ENCODE measurements at regions not wholly inside any gene's neighbourhood (a gene's known extent, or its start where the extent isn't known, plus 50 kb on each side); places are given as distances from the start of the nearest gene placed in this dataset.
A peak's percentile ranks its signal among the peaks of the same experiment; 100 is the strongest.
"Not testable (repeated sequence)": the region's sequence is repeated elsewhere in the genome, so short reads cannot be mapped to it uniquely, and the experiment has no call there.

- DNase-seq (ENCODE audit: low read depth) = no peak
- H3K4me3 ChIP-seq (replicated peaks; ENCODE audit: low read depth, low read length) = no peak overlapping the region
- TF ChIP-seq CTCF (IDR thresholded peaks at IDR 0.05; ENCODE audit: low read length, missing control alignments) = no peak
Measured at GRCh38 chr5:67870662-67871061, 344.9 kb upstream of the PIK3R1 start.

- H3K4me3 ChIP-seq (replicated peaks; ENCODE audit: low read depth, low read length); DNase-seq (ENCODE audit: low read depth): not testable (repeated sequence)
Measured at GRCh38 chr5:67864335-67864734, 351.2 kb upstream of the PIK3R1 start.

DNA sequence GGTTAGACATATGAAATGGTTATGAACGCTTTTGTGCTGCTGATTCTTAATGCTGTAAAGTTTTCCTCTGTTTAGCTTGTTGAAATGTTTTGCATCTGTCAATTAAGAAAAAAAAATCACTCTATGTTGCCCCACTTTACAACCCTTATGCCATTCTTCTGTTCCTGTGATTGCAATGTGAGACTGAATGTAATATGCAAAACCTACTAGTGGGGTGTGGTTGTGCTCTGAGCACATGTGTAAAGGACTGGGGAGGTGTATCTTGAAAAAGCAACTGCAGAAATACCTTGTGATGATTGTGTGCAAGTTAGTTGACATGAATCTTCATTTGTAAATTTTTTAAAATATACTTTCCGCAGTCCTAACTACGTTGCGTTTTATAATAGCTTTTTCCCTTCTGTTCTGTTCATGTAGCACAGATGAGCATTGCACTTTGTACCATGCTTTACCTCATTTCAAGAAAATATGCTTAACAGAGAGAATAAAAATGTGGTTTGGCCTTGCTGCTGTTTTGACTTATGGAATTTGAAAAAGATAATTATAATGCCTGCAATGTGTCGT is 357.0 kb upstream of the PIK3R1 start:
- TF ChIP-seq CTCF (IDR thresholded peaks at IDR 0.05; ENCODE audit: low read length, missing control alignments) = no peak
- no peak overlapping the region for H3K4me3 ChIP-seq (replicated peaks; ENCODE audit: low read depth, low read length)
- no peak for DNase-seq (ENCODE audit: low read depth)

GRCh38 chr5:67857502-67857901 is 358.1 kb upstream of the PIK3R1 start:
- H3K4me3 ChIP-seq (replicated peaks; ENCODE audit: low read depth, low read length) = no peak overlapping the region
- no peak for TF ChIP-seq CTCF (IDR thresholded peaks at IDR 0.05; ENCODE audit: low read length, missing control alignments)
- no peak for DNase-seq (ENCODE audit: low read depth)

DNA sequence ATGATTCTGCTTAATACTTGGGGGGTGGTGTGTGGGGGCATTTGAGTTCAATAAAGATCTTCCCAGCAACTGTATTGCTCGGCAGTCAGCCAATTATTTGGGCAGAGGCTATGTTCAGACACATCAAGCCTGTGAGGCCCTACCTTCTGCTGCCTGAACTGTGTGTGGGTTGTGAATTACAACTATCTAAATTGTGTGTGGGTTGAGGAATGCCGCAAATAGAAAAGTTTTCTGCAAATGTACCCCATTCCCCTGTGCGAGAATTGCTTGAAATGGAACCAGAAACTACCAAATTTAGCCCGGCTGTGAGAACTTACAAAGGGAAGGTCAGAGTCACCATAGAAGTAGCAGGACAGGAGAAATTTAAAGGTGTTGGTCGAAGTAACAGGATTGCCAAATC is 360.0 kb upstream of the PIK3R1 start:
- DNase-seq (ENCODE audit: low read depth) = no peak
- TF ChIP-seq CTCF (IDR thresholded peaks at IDR 0.05; ENCODE audit: low read length, missing control alignments) = no peak
- no peak overlapping the region for H3K4me3 ChIP-seq (replicated peaks; ENCODE audit: low read depth, low read length)

DNA sequence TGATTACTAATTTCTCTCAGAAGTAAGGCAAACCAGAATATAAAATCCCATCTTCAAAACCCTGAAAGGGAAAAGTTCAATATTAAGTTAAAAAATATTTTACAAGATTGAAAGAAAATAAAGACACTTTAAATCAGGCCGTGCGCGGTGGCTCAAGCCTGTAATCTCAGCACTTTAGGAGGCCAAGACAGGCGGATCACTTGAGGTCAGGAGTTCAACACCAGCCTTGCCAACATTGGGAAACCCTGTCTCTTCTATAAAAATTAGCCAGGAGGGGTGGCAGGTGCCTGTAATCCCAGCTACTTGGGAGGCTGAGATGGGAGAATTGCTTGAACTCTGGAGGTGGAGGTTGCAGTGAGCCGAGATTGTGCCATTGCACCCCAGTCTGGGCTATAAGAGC is 364.6 kb upstream of the PIK3R1 start:
- DNase-seq (ENCODE audit: low read depth); H3K4me3 ChIP-seq (replicated peaks; ENCODE audit: low read depth, low read length): not testable (repeated sequence)

DNA sequence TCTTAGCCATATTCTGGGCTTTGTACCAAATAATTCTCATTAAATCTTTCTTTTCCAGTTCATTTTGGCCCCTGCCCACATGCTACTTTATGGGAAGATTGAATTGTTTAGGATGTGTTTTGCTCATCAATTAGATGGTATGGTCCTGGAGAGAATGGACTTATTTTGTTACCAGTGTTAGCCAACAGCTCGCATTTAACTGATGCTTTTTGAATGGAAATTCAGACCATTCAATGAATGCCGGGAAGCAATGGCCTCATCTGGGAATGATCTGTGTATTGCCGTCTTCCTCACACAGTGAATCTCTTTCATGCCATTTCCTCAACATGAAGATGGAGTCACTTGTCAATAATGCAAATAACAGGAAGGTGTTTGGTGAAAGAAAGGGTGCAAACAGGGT is 370.6 kb upstream of the PIK3R1 start:
- no peak for DNase-seq (ENCODE audit: low read depth)
- H3K4me3 ChIP-seq (replicated peaks; ENCODE audit: low read depth, low read length) = no peak overlapping the region
- no peak for TF ChIP-seq CTCF (IDR thresholded peaks at IDR 0.05; ENCODE audit: low read length, missing control alignments)

DNA sequence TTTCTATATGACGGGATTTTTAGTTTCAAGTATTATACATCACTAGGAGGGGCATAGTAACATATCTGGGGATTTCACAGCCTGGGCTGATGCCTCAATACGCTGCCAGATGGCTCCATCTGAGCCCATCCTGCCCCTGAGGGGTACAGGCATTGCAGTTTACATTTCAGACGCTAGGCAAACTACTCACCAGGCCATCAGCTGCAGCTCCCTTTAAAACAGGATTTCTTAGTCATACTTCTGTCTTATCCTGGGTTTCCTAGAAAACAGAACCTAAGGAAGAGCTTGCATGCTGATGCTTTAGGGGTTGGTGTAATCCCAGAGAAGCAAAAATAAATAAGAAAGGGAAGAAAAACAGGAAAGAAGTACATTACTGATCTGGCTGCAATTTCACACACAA is 372.8 kb upstream of the PIK3R1 start:
- DNase-seq (ENCODE audit: low read depth) = peak; percentile 47
- peak; percentile 49 for TF ChIP-seq CTCF (IDR thresholded peaks at IDR 0.05; ENCODE audit: low read length, missing control alignments)
- H3K4me3 ChIP-seq (replicated peaks; ENCODE audit: low read depth, low read length) = no peak overlapping the region

- H3K4me3 ChIP-seq (replicated peaks; ENCODE audit: low read depth, low read length); DNase-seq (ENCODE audit: low read depth): not testable (repeated sequence)
Measured at GRCh38 chr5:67837225-67837624, 378.3 kb upstream of the PIK3R1 start.

DNA sequence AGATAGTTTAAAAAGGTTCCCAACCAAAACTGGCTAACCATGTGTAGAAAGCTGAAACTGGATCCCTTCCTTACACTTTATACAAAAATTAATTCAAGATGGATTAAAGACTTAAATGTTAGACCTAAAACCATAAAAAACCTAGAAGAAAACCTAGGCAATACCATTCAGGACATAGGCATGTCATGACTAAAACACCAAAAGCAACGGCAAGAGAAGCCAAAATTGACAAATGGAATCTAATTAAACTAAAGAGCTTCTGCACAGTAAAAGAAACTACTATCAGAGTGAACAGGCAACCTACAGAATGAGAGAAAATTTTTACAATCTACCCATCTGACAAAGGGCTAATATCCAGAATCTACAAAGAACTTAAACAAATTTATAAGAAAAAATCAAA is 379.1 kb upstream of the PIK3R1 start:
- not testable (repeated sequence) for H3K4me3 ChIP-seq (replicated peaks; ENCODE audit: low read depth, low read length); DNase-seq (ENCODE audit: low read depth)
